ENCODE measurements at regions not wholly inside any gene's neighbourhood (a gene's known extent, or its start where the extent isn't known, plus 50 kb on each side); places are given as distances from the start of the nearest gene placed in this dataset.

- DNase-seq: no peak
These were observed 289.4 kb upstream of the DUSP10 start for GRCh38 chr1:222031318-222031717.

DNA sequence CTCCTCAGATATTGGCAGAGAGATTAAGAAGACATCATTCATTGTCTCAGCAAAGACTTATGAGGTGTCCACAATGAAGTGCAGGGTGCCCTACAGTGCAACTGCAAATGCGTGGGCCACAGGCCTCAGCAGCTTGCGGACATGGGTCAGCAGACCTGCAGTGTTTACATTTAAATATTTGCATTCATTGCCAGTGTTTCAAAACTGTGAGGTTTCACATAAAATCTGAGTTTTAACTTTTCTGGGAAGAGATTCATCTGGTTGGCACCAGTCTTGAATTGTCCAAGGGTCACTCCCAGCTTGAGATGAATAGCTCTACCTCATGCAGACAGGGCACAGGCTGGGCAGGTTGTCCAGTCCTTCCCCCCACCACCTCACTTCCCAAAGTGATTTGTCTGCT is 286.8 kb upstream of the DUSP10 start:
- no peak for DNase-seq

DNA sequence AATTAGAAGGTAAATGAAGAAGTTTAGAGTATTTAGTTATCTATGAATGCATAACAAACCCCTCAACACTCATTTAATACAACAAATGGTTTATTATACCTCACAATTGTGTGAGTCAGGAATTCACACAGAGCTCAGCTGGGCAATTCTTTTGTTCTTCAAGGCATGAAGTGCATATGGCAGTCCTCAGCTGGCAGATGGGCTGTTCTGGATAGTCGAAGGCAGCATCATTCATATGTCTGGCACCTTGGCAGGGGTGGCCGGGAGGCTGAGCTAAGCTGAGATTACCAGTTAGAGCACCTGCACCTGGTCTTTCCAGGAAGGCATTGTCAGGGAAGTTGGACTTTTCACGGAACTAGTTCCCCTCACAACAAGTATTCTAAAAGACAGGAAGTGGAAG is 286.2 kb upstream of the DUSP10 start:
- no peak for DNase-seq

GRCh38 chr1:222026280-222026679 is 284.4 kb upstream of the DUSP10 start:
- DNase-seq: no peak

GRCh38 chr1:222023025-222023424 is 281.1 kb upstream of the DUSP10 start:
- DNase-seq: no peak

- peak; percentile 68 for DNase-seq
These were observed 279.2 kb upstream of the DUSP10 start for GRCh38 chr1:222021129-222021528.

DNA sequence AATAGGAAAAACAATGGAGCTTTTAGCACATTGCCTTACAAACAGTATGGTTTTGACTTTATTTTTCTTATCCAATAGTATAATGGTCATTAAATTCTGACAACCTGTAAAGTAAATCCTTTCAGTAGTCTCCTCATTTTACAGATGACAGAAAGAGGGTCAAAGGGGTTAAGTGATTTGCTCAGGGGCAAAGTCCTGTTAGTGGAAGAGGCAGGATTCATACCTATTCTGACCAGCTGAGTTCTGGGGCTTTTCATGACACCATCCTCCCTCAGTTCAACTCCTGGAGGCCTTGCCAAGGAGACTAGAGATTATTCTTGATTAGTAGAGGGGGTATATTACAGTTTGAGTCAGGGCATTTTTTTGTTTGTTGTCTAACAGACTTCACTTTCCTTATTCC is 278.7 kb upstream of the DUSP10 start:
- DNase-seq: no peak

- no peak for DNase-seq
These were observed 277.1 kb upstream of the DUSP10 start for GRCh38 chr1:222019029-222019428.

GRCh38 chr1:222018041-222018440 is 276.2 kb upstream of the DUSP10 start:
- DNase-seq: no peak

DNA sequence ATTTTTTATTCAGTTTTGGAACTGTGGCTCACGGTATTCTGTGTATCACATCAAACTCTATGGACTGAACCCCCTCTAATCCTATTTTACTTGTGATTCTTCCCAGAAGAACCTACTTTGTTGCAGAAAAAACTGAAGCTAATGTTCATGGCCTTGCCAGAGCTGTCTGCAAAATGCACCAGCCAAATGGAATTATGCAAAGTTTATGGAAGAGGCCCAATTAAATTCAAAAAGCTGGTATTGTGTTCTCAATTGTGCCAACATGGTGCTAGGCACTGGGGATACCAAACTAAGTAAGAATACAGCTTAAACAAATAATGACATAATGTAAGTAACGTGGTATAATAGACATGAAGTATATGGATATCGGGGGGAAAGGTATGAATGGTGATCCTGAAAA is 273.8 kb upstream of the DUSP10 start:
- no peak for DNase-seq

DNA sequence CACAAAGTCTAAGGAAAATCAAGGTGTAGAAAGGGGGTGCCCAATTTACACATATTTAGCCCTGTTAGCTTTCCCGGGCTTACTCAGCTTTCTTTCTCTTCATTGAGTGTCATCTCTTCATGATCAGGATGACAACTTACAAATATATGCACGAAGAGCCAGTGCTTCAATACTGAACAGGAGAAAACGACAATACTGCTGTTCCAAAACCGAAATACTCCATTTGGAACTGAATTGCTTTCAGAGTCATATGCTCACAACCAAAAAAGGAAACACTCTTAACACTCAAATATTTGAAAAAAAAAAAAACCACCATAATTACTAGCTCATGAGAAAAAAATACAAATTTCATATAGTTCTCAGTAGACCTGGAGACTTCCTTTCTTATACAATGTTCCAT is 272.1 kb upstream of the DUSP10 start:
- DNase-seq: no peak

DNA sequence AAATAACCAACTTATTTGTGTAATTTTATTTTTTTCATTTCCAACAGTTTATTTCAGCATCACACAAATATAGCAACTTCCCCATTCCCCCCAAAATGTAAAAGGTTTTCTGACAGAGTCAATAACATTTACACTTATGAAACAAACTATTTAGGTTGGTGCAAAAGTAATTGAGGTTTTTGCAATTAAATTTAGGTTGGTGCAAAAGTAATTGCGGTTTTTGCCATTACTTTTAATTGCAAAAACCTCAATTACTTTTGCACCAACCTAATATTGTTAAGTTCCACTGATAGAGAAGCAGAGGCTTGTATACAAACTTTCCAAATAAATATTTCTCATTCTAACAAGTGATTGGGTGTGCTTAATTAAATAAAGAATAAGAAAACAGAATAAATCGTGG is 270.9 kb upstream of the DUSP10 start:
- DNase-seq: no peak

GRCh38 chr1:222010306-222010705 is 268.4 kb upstream of the DUSP10 start:
- no peak for DNase-seq

- DNase-seq: no peak
These were observed 267.3 kb upstream of the DUSP10 start for GRCh38 chr1:222009105-222009730.

DNA sequence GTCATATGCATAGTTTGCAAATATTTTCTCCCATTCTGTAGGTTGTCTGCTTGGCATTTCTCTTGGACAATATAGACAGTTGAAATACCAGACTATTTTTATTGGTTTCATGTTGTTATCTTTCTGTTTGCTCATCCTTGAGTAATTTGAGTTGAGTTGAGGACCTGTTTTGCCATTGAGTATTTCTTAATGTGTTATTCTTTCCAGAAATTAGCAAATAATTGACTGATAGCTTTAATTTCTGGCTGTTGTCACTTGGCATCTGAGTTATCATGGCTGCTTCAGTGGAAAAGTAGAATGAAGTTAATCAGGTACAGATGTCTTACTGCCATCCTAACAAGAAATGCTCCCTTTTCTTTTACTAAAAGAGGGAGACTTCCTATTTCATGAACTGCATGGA is 264.8 kb upstream of the DUSP10 start:
- no peak for DNase-seq

DNA sequence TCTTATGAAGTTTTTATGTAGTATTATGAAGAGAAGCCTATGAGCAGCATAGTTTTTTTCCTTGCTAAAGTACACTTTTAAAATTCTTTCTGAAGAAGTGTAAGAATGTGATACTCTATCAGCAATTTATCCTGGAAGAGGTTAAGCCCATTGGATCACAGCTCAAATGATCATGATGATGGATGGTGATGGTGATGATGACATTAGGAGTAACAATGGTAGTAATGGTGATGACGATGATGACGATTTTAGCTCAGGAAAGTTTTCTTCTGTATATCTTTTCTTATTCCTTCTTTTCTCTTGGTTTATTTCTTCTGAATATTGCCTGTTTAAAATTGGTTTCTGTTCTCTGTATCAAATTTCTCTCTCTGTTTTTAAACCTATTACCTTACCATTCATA is 262.9 kb upstream of the DUSP10 start:
- no peak for DNase-seq

DNA sequence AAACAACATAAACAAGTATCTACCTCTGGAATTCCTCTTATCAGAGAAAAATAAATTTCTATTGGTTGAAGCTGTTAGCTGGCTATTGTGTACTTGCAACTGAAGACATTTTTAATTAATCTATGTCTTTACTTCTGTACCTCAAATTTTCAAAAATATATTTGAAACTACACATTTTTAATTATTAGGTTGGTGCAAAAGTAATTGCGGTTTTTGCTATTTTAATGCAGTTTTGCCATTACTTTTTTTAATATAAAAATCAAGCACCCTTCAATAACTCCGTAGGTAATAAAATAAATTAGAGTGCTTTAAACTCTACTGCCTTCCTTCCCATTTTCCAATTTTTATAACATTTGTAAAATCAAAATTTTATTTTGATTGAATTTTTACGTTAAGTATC is 262.1 kb upstream of the DUSP10 start:
- no peak for DNase-seq

- DNase-seq: no peak
These were observed 260.6 kb upstream of the DUSP10 start for GRCh38 chr1:222002503-222002902.

DNA sequence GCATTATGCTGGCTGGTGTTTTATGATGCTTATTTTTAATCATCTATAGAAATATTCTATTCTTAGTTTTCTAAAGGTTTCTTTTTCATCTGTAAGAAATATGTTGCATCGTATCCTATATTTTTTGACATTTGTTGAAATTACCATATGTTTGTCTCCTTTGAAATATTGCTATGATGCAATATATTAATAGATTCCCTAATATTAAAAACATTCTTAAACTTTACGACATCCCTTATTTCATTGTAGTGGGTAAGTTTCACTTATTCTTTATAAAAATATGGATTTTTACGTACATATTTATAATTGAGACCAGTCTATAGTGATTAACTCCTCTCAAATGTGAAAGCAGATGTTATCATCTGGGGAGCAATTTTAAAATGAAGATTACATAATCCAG is 258.2 kb upstream of the DUSP10 start:
- DNase-seq: no peak

GRCh38 chr1:221998781-221999180 is 256.9 kb upstream of the DUSP10 start:
- no peak for DNase-seq

DNA sequence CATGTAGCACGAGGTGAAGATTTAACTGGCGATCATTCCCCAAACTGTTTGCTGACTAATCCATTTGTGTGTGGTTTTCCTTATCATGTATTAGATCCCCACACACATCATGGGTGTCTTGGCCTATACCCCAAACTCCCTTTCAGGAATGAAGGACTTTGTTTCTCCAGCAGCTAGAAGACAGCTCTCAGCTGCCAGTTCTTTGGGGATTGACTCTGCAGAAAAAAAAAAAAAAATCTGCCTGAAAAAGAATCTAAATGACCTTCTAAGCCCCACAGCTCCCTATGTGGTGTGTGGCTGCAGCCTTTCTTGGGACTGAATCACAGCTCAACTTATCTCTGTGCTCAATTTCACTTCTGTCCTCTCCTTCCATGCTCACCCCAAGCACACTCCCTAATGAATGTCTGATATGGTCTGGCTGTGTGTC is 256.3 kb upstream of the DUSP10 start:
- DNase-seq: peak; percentile 38

DNA sequence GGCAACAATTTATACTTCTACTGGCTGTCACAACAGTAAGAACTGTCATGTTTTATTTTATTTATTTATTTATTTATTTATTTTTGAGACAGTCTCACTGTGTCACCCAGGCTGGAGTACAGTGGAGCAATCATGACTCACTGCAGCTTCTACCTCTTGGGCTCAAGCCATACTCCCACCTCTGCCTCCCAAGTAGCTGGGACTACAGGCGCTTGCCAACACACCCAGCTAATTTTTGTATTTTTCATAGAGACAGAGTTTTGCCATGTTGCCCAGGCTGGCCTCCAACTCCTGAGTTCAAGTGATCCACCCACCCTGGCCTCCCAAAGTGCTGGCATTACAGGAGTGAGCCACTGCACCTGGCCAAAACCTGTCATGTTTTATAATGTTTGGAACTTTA is 255.1 kb upstream of the DUSP10 start:
- DNase-seq: peak; percentile 54

DNA sequence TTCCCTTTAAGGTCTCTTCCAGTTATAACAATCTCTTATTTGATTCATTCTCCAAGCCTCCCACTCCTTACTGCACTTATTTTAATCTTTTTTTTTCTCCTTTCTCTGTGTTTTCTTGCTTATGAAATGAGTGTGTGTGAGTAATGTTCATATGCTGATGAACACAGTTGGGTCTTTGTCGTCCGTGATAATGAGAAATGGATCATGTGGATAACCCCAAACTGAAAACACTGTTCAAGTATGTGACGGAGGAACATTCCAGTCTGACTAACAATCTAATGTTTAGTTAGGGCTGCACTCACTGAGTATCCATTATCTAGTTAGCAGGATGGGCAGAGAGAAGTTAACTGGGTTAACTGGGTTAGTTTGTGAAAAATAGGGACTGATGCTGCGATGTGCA is 253.1 kb upstream of the DUSP10 start:
- peak; percentile 74 for DNase-seq

- DNase-seq: peak; percentile 51
These were observed 252.4 kb upstream of the DUSP10 start for GRCh38 chr1:221994274-221994698.

DNA sequence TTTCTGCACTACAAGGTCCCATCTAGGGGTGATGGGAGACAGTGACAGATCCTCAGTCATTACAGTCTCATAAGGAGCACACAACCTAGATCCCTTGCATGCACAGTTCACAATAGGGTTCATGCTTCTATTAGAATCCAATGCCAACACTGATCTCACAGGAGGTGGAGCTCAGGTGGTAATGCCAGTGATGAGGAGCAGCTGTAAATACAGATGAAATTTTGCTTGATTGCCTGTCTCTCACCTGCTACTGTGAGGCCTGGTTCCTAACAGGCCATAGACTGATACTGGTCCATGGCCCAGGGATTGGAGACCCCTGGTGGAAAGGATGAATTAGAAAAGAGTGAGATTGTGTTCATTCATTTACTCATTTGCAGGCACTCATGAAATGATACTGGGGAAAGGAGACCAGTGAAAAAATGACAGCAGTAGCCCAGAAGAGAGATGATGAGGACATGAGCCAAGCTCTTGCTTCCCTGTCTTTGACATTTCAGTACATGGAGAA is 251.6 kb upstream of the DUSP10 start:
- DNase-seq: no peak
